Nephron (organoid): ENCODE measurements at regions not wholly inside any gene's neighbourhood (a gene's known extent, or its start where the extent isn't known, plus 50 kb on each side); places are given as distances from the start of the nearest gene placed in this dataset.

Experiments
- H3K27ac Mint-ChIP-seq, 3 experiments: 2 replicates each; pipeline ENCODE4 v1.8.0; 2020; ENCODE audit warnings: mixed read lengths in 3 of 3, mild to moderate bottlenecking in 2 of 3, moderate library complexity in 1 of 3
- H3K27me3 Mint-ChIP-seq: 2 replicates; pipeline ENCODE4 v1.8.0; 2021; ENCODE audit warnings: low read depth, mild to moderate bottlenecking, moderate library complexity, mixed read lengths
- H3K36me3 Mint-ChIP-seq: 2 replicates; pipeline ENCODE4 v1.8.0; 2020; ENCODE audit warnings: low read depth, mixed read lengths
- H3K4me1 Mint-ChIP-seq: 2 replicates; pipeline ENCODE4 v1.8.0; 2020; ENCODE audit warnings: mixed read lengths
- H3K4me3 Mint-ChIP-seq, 3 experiments: 2 replicates each; pipeline ENCODE4 v1.8.0; 2020; ENCODE audit warnings: mild to moderate bottlenecking in 3 of 3, mixed read lengths in 3 of 3, moderate library complexity in 2 of 3
- H3K9me3 Mint-ChIP-seq: 2 replicates; pipeline ENCODE4 v1.8.0; 2020; ENCODE audit warnings: mixed read lengths
- TF ChIP-seq, protein P1 (sequence below), 3 experiments: fragments of 200-600 bp; sonication (generic); IDR thresholded peaks; one replicate each; pipeline ENCODE4 v1.5.0; 2021; ENCODE audit warnings: antibody characterized with exemption in 3 of 3; ENCODE audit not compliant: unreplicated experiment in 3 of 3

DNA sequence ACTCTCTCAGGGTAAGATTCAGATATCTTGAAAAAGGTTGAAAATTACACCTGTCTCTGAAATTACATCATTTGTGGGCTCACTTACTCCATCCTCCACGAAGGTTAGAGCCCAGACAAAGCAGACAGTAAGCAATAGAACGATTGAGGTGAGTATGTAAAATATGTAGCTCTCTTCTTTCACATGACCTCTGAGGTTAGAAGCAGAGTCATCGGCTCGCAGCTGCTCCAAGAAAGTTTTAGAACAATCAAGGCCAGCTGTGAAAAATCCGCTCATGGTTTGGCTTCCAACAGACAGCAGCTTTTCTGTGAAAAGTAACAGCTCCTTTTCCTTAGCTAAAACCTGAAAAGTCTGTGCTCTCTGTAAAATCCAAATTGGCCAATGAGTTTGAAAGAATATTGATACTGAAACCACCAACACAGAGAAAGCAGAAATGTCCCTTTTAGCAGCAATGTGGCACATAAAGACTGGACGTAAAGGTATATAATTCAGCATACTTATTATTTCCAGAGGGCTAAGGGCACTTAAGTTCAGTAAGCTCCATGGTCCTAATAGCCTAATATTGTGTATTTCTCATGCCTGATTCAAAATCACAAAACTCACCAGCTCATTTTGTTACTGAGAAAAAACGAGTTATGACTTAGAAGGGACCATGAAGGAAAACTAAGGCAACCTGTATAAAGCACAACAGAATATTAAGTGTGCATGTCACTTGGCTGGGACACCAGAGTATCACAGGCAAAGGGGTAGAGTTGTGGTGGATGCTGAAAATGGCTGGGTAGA is 78.2 kb downstream of the FAM76B start:
- Mint-ChIP-seq H3K9me3 (no peaks in the 10 kb centered on the region), H3K27me3 (no peaks in the 10 kb centered on the region), H3K36me3 (no peaks in the 10 kb centered on the region), H3K4me3 (no peak overlapping the region), H3K27ac (peak overlapping the region; percentile 2 to 75 (median 60)), H3K4me1 (peaks cover 46% of the 10 kb centered on the region)
- TF ChIP-seq, protein P1, sequence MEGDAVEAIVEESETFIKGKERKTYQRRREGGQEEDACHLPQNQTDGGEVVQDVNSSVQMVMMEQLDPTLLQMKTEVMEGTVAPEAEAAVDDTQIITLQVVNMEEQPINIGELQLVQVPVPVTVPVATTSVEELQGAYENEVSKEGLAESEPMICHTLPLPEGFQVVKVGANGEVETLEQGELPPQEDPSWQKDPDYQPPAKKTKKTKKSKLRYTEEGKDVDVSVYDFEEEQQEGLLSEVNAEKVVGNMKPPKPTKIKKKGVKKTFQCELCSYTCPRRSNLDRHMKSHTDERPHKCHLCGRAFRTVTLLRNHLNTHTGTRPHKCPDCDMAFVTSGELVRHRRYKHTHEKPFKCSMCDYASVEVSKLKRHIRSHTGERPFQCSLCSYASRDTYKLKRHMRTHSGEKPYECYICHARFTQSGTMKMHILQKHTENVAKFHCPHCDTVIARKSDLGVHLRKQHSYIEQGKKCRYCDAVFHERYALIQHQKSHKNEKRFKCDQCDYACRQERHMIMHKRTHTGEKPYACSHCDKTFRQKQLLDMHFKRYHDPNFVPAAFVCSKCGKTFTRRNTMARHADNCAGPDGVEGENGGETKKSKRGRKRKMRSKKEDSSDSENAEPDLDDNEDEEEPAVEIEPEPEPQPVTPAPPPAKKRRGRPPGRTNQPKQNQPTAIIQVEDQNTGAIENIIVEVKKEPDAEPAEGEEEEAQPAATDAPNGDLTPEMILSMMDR (IDR thresholded peaks at IDR 0.05; ENCODE audit: unreplicated experiment in 3 of 3), result no peak

- Mint-ChIP-seq H3K27ac (peak overlapping the region in 2 of 3 experiments; percentile 1 to 2), H3K27me3 (no peaks in the 10 kb centered on the region), H3K4me1 (peaks cover 36% of the 10 kb centered on the region), H3K9me3 (no peaks in the 10 kb centered on the region), H3K36me3 (no peaks in the 10 kb centered on the region), H3K4me3 (no peak overlapping the region)
- TF ChIP-seq, protein P1 (IDR thresholded peaks at IDR 0.05; ENCODE audit: unreplicated experiment in 3 of 3), result no peak
These were observed 80.9 kb downstream of the FAM76B start for GRCh38 chr11:95708681-95709080.

DNA sequence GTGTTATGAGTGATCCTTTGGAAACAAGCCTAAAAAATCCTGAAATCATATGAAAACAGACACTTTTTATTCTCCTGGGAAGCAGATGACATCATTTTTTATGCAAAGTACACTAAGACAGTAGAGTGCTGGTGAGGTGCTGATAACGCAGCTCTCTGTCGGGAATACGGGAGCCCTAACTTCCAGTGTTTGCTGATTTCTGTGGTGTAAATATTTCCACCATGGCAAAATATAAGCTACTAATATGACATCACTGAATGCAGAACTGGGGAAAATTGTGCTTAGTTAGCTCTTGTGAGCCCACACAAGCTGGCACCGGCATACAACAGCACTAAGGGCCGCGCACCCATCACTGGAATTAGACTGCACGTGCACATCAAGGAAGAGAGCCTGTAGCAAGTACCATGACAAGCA is 82.6 kb downstream of the FAM76B start:
- TF ChIP-seq, protein P1 (IDR thresholded peaks at IDR 0.05; ENCODE audit: unreplicated experiment in 3 of 3), result no peak
- Mint-ChIP-seq H3K9me3 (no peaks in the 10 kb centered on the region), H3K4me3 (no peak overlapping the region), H3K36me3 (no peaks in the 10 kb centered on the region), H3K4me1 (peaks cover 32% of the 10 kb centered on the region), H3K27me3 (no peaks in the 10 kb centered on the region), H3K27ac (peak overlapping the region in 2 of 3 experiments; percentile 60 to 81)

GRCh38 chr11:95705485-95706124 is 84.0 kb downstream of the FAM76B start:
- Mint-ChIP-seq H3K4me1 (peaks cover 25% of the 10 kb centered on the region), H3K27me3 (no peaks in the 10 kb centered on the region), H3K36me3 (no peaks in the 10 kb centered on the region), H3K4me3 (no peak overlapping the region), H3K9me3 (no peaks in the 10 kb centered on the region), H3K27ac (no peak overlapping the region)
- TF ChIP-seq, protein P1 (IDR thresholded peaks at IDR 0.05; ENCODE audit: unreplicated experiment in 3 of 3), result peak; percentile 90 to 95 (median 90)

DNA sequence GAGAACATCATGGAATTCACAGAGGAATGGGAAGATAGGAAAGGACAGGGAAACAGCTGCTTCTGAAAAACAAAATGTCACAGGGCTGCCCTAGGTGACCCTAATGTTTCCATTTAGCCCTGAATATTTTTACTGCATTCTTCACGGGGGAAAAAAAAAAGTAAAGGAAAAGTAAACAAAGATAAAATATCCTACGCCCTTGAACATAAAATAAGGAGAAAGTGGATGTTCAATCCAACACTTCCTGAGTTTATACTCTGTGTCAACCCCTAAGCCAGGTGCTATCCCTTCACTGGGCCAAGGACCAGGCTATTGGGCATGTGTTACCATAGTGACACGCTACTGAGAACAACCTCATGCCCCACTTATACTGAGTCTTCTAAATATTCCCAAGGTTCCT is 84.7 kb downstream of the FAM76B start:
- Mint-ChIP-seq H3K9me3 (no peaks in the 10 kb centered on the region), H3K4me3 (no peak overlapping the region), H3K4me1 (peaks cover 27% of the 10 kb centered on the region), H3K27me3 (no peaks in the 10 kb centered on the region), H3K27ac (no peak overlapping the region), H3K36me3 (no peaks in the 10 kb centered on the region)
- TF ChIP-seq, protein P1 (IDR thresholded peaks at IDR 0.05; ENCODE audit: unreplicated experiment in 3 of 3), result no peak
